Left lung (tissue), 4 donors: ENCODE measurements at regions not wholly inside any gene's neighbourhood (a gene's known extent, or its start where the extent isn't known, plus 50 kb on each side); places are given as distances from the start of the nearest gene placed in this dataset.

Experiments
- ATAC-seq: fragments of 200-7000 bp; cut with Tn5 transposase; one replicate; pipeline ENCODE4 v1.9.1; 2020; ENCODE audit warnings: moderate library complexity
- DNase-seq, 4 donors: peaks; one replicate each; pipeline ENCODE4 v3.0.0-alpha.2; 2013 to 2020
- H3K27ac ChIP-seq, 2 donors: fragments of 200-600 bp; sonication (generic) in 1 of 2; one replicate each; pipeline versions ENCODE4 v1.5.0 to v1.8.0; 2020 to 2021
- H3K27me3 ChIP-seq, 2 donors: fragments of 200-600 bp; sonication (generic) in 1 of 2; one replicate each; pipeline versions ENCODE4 v1.5.0 to v1.8.0; 2020 to 2021
- H3K36me3 ChIP-seq, 2 donors: fragments of 200-600 bp; sonication (generic) in 1 of 2; one replicate each; pipeline versions ENCODE4 v1.5.0 to v1.8.0; 2020 to 2021
- H3K4me1 ChIP-seq, 2 donors: fragments of 200-600 bp; one replicate each; pipeline ENCODE4 v1.8.0; 2021
- H3K4me3 ChIP-seq, 2 donors: fragments of 200-600 bp; sonication (generic) in 1 of 2; one replicate each; pipeline versions ENCODE4 v1.5.0 to v1.8.0; 2020 to 2021; ENCODE audit warnings: mild to moderate bottlenecking in 1 of 2
- H3K9me3 ChIP-seq, 2 donors: fragments of 200-600 bp; sonication (generic) in 1 of 2; one replicate each; pipeline versions ENCODE4 v1.5.0 to v1.8.0; 2020 to 2021
- CTCF ChIP-seq, 2 donors: fragments of 200-600 bp; sonication (generic) in 1 of 2; IDR thresholded peaks; one replicate each; pipeline versions ENCODE4 v1.5.0 to v1.8.0; 2021; ENCODE audit warnings: antibody characterized with exemption in 2 of 2
- intact Hi-C, 2 donors: fragments of 100-400 bp; cut with DNase I; formaldehyde crosslinking; loops; one replicate each; pipeline versions ENCODE4 v1.11.2 to v1.14.2; 2022
- donor health status: DM: no; HTN: yes; CAD: no.
- donor health status: DM: no; HTN: no; CAD: no.

- no peak for ATAC-seq
- no peak for DNase-seq
- H3K4me1 ChIP-seq = no peaks in the 10 kb centered on the region
- H3K4me3 ChIP-seq = no peak overlapping the region
- H3K27ac ChIP-seq = no peak overlapping the region
- H3K27me3 ChIP-seq = no peaks in the 10 kb centered on the region
- H3K9me3 ChIP-seq = no peaks in the 10 kb centered on the region
- intact Hi-C loops = no loop called here
- no peak for TF ChIP-seq CTCF (IDR thresholded peaks at IDR 0.05)
- H3K36me3 ChIP-seq = no peaks in the 10 kb centered on the region
Observed at GRCh38 chr6:85124472-85125354, 325.2 kb upstream of the NT5E start.

GRCh38 chr6:85121158-85121557 is 328.7 kb upstream of the NT5E start:
- no peak overlapping the region for H3K27ac ChIP-seq
- no peaks in the 10 kb centered on the region for H3K4me1 ChIP-seq
- TF ChIP-seq CTCF (IDR thresholded peaks at IDR 0.05) = no peak
- H3K9me3 ChIP-seq = no peaks in the 10 kb centered on the region
- intact Hi-C loops = no loop called here
- no peaks in the 10 kb centered on the region for H3K27me3 ChIP-seq
- H3K36me3 ChIP-seq = no peaks in the 10 kb centered on the region
- ATAC-seq (no peak), DNase-seq (no peak)
- H3K4me3 ChIP-seq = no peak overlapping the region

GRCh38 chr6:85118652-85119235 is 331.1 kb upstream of the NT5E start:
- Histone ChIP-seq H3K9me3 (no peaks in the 10 kb centered on the region), H3K27me3 (no peaks in the 10 kb centered on the region), H3K36me3 (no peaks in the 10 kb centered on the region), H3K4me1 (no peaks in the 10 kb centered on the region), H3K27ac (no peak overlapping the region), H3K4me3 (no peak overlapping the region)
- no peak for ATAC-seq
- no peak for TF ChIP-seq CTCF (IDR thresholded peaks at IDR 0.05)
- no peak for DNase-seq
- intact Hi-C loops = no loop called here

GRCh38 chr6:85118233-85118632 is 331.6 kb upstream of the NT5E start:
- DNase-seq (no peak), ATAC-seq (no peak)
- no peak for TF ChIP-seq CTCF (IDR thresholded peaks at IDR 0.05)
- H3K27me3 ChIP-seq = no peaks in the 10 kb centered on the region
- H3K4me1 ChIP-seq = no peaks in the 10 kb centered on the region
- no peaks in the 10 kb centered on the region for H3K36me3 ChIP-seq
- H3K4me3 ChIP-seq = no peak overlapping the region
- no peaks in the 10 kb centered on the region for H3K9me3 ChIP-seq
- H3K27ac ChIP-seq = no peak overlapping the region
- intact Hi-C loops = no loop called here

- Histone ChIP-seq H3K4me1 (no peaks in the 10 kb centered on the region), H3K27me3 (no peaks in the 10 kb centered on the region), H3K9me3 (no peaks in the 10 kb centered on the region), H3K4me3 (no peak overlapping the region), H3K27ac (no peak overlapping the region), H3K36me3 (no peaks in the 10 kb centered on the region)
- ATAC-seq (no peak), DNase-seq (no peak)
- intact Hi-C loops = no loop called here
- no peak for TF ChIP-seq CTCF (IDR thresholded peaks at IDR 0.05)
Observed at GRCh38 chr6:85116475-85116874, 333.4 kb upstream of the NT5E start.
